GM23338 (cell line): ENCODE measurements at regions not wholly inside any gene's neighbourhood (a gene's known extent, or its start where the extent isn't known, plus 50 kb on each side); places are given as distances from the start of the nearest gene placed in this dataset.

Source experiments
- ATAC-seq: fragments of 200-7000 bp; cut with Tn5 transposase; 3 replicates; pipeline ENCODE4 v1.9.1; 2020
- DNase-seq: peaks from one replicate; pipeline ENCODE4 v3.0.0-alpha.2; 2015; ENCODE audit warnings: low spot score
- H2AFZ ChIP-seq: fragments of 200-600 bp; sonication (generic); 2 replicates; pipeline ENCODE4 v1.8.0; 2016; ENCODE audit warnings: antibody characterized with exemption, mild to moderate bottlenecking, moderate library complexity
- H3F3A ChIP-seq: fragments of 200-600 bp; sonication (generic); replicated peaks from 2 replicates; pipeline ENCODE4 v1.8.0; 2017; ENCODE audit warnings: antibody characterized with exemption, mixed run types, low read depth
- H3K27ac ChIP-seq: fragments of 200-600 bp; sonication (generic); 2 replicates; pipeline ENCODE4 v1.6.1; 2016; ENCODE audit warnings: low read depth
- H3K27me3 ChIP-seq: fragments of 200-600 bp; sonication (generic); 2 replicates; pipeline ENCODE4 v1.8.0; 2016; ENCODE audit warnings: mild to moderate bottlenecking, mixed run types, moderate library complexity; ENCODE audit not compliant: insufficient read depth
- H3K36me3 ChIP-seq: fragments of 200-600 bp; sonication (generic); 2 replicates; pipeline ENCODE4 v1.8.0; 2016; ENCODE audit warnings: mild to moderate bottlenecking; ENCODE audit not compliant: insufficient read depth
- H3K4me1 ChIP-seq: fragments of 200-600 bp; sonication (generic); 2 replicates; pipeline ENCODE4 v1.8.0; 2016; ENCODE audit warnings: mild to moderate bottlenecking, moderate library complexity; ENCODE audit not compliant: insufficient read depth
- H3K4me2 ChIP-seq: fragments of 200-600 bp; sonication (generic); 2 replicates; pipeline ENCODE4 v1.7.1; 2017; ENCODE audit warnings: mixed run types
- H3K4me3 ChIP-seq: fragments of 200-600 bp; sonication (generic); 2 replicates; pipeline ENCODE4 v1.6.1; 2016; ENCODE audit warnings: mixed run types
- H3K79me2 ChIP-seq: fragments of 200-600 bp; sonication (generic); replicated peaks from 2 replicates; pipeline ENCODE4 v1.8.0; 2017; ENCODE audit warnings: mild to moderate bottlenecking; ENCODE audit not compliant: insufficient read depth
- H3K9me2 ChIP-seq: fragments of 200-600 bp; sonication (generic); 2 replicates; pipeline ENCODE4 v1.8.0; 2017; ENCODE audit not compliant: insufficient read depth
- H4K20me1 ChIP-seq: fragments of 200-600 bp; sonication (generic); replicated peaks from 2 replicates; pipeline ENCODE4 v1.8.0; 2017; ENCODE audit warnings: mild to moderate bottlenecking; ENCODE audit not compliant: insufficient read depth
- H3K27ac Mint-ChIP-seq: 2 replicates; pipeline ENCODE4 v1.8.0; 2020; ENCODE audit warnings: inconsistent platforms, mild to moderate bottlenecking, moderate library complexity, mixed read lengths
- H3K27me3 Mint-ChIP-seq: 3 replicates; pipeline ENCODE4 v1.8.0; 2022; ENCODE audit warnings: low read depth, mild to moderate bottlenecking, moderate library complexity, mixed read lengths, inconsistent platforms; ENCODE audit not compliant: insufficient read depth, poor library complexity
- H3K36me3 Mint-ChIP-seq: 3 replicates; pipeline ENCODE4 v1.8.0; 2021; ENCODE audit warnings: low read depth, mild to moderate bottlenecking, inconsistent platforms, moderate library complexity, mixed read lengths
- H3K4me1 Mint-ChIP-seq: 3 replicates; pipeline ENCODE4 v1.8.0; 2020; ENCODE audit warnings: mild to moderate bottlenecking, inconsistent platforms, mixed read lengths
- H3K4me3 Mint-ChIP-seq: 3 replicates; pipeline ENCODE4 v1.8.0; 2021; ENCODE audit warnings: moderate library complexity, mild to moderate bottlenecking, inconsistent platforms, mixed read lengths
- H3K9me3 Mint-ChIP-seq: 3 replicates; pipeline ENCODE4 v1.8.0; 2020; ENCODE audit warnings: moderate library complexity, mild to moderate bottlenecking, inconsistent platforms, mixed read lengths
- CREB1 ChIP-seq: fragments of 250-450 bp; sonication (Bioruptor Pico); IDR thresholded peaks from 2 replicates; pipeline ENCODE4 v1.5.0; 2020; ENCODE audit warnings: low read depth, mild to moderate bottlenecking, moderate library complexity
- EZH2 ChIP-seq: fragments of 200-600 bp; sonication (generic); IDR thresholded peaks from one replicate; pipeline ENCODE4 v1.8.0; 2017; ENCODE audit warnings: antibody characterized with exemption, mild to moderate bottlenecking, low read depth; ENCODE audit not compliant: unreplicated experiment
- EZH2phosphoT487 ChIP-seq: fragments of 200-600 bp; sonication (generic); IDR thresholded peaks from one replicate; pipeline ENCODE4 v1.8.1; 2018; ENCODE audit warnings: antibody characterized with exemption; ENCODE audit not compliant: unreplicated experiment
- JUNB ChIP-seq: IDR thresholded peaks from one replicate; pipeline ENCODE4 v1.6.1; 2016; ENCODE audit warnings: antibody characterized with exemption; ENCODE audit not compliant: unreplicated experiment
- NANOG ChIP-seq: IDR thresholded peaks from 2 replicates; pipeline ENCODE4 v1.6.1; 2016; ENCODE audit warnings: antibody characterized with exemption, borderline replicate concordance
- POLR2AphosphoS5 ChIP-seq: IDR thresholded peaks from 2 replicates; pipeline ENCODE4 v1.6.1; 2016; ENCODE audit warnings: antibody characterized with exemption, low read depth
- STAT1 ChIP-seq: IDR thresholded peaks from one replicate; pipeline ENCODE4 v1.6.1; 2016; ENCODE audit warnings: antibody characterized with exemption; ENCODE audit not compliant: unreplicated experiment
- ZNF114 ChIP-seq: fragments of 250-450 bp; sonication (Bioruptor Pico); IDR thresholded peaks from 2 replicates; pipeline ENCODE4 v1.5.0; 2020; ENCODE audit warnings: mild to moderate bottlenecking, moderate library complexity
- ZNF331 ChIP-seq: fragments of 250-450 bp; sonication (Bioruptor Pico); IDR thresholded peaks from 2 replicates; pipeline ENCODE4 v1.5.0; 2020; ENCODE audit warnings: low read depth, mild to moderate bottlenecking, moderate library complexity
- TF ChIP-seq, protein P1 (sequence below), 2 experiments: fragments of 200-600 bp in 1 of 2; sonication (generic) in 1 of 2; conservative IDR thresholded peaks; 2 replicates each; pipeline versions ENCODE4 v1.5.1 to v1.6.1; 2016 to 2017; ENCODE audit warnings: antibody characterized with exemption in 2 of 2, low read depth in 2 of 2, mild to moderate bottlenecking in 2 of 2, moderate library complexity in 1 of 2
- TF ChIP-seq, protein P2 (sequence below): fragments of 250-450 bp; sonication (Bioruptor Pico); IDR thresholded peaks from 2 replicates; pipeline ENCODE4 v1.5.0; 2020; ENCODE audit warnings: mild to moderate bottlenecking, moderate library complexity
- TF ChIP-seq, protein P3 (sequence below): IDR thresholded peaks from 2 replicates; pipeline ENCODE4 v1.6.1; 2016; ENCODE audit warnings: antibody characterized with exemption
- TF ChIP-seq, protein P4 (sequence below): IDR thresholded peaks from one replicate; pipeline ENCODE4 v1.6.1; 2018; ENCODE audit warnings: antibody characterized with exemption; ENCODE audit not compliant: unreplicated experiment

DNA sequence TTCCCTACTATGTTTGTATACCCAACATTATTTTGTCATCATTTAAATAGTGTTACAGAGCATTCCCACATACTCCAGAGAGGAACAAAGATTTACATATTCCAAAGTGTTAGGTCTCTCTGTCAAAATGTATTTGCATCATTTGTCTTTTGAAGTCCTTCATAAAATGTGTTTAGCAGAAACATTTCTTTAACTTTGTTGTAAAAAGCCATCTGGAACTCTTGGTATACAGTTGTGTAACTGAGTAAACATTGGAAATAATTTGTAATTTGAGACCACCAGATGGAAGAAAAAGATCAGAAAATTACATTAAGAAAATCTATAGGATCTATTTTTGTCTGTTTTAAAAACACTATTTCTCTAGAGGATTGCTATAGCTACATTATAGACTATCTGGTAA, 56.6 kb upstream of the ALB start:
- no peaks in the 10 kb centered on the region for H3K9me2 ChIP-seq
- H3K79me2 ChIP-seq, result no peaks in the 10 kb centered on the region
- Mint-ChIP-seq H3K36me3 (no peaks in the 10 kb centered on the region), H3K4me1 (peaks cover 7% of the 10 kb centered on the region), H3K27ac (no peak overlapping the region), H3K9me3 (no peaks in the 10 kb centered on the region), H3K27me3 (peaks cover 2% of the 10 kb centered on the region), H3K4me3 (no peak overlapping the region)
- DNase-seq, result no peak
- TF ChIP-seq EZH2phosphoT487 (no peak), JUNB (no peak), CREB1 (CRISPR knock-in tag) (no peak), ZNF331 (CRISPR knock-in tag) (no peak), EZH2 (no peak), NANOG (no peak), POLR2AphosphoS5 (no peak), ZNF114 (CRISPR knock-in tag) (no peak), STAT1 (no peak)
- TF ChIP-seq, protein P1, sequence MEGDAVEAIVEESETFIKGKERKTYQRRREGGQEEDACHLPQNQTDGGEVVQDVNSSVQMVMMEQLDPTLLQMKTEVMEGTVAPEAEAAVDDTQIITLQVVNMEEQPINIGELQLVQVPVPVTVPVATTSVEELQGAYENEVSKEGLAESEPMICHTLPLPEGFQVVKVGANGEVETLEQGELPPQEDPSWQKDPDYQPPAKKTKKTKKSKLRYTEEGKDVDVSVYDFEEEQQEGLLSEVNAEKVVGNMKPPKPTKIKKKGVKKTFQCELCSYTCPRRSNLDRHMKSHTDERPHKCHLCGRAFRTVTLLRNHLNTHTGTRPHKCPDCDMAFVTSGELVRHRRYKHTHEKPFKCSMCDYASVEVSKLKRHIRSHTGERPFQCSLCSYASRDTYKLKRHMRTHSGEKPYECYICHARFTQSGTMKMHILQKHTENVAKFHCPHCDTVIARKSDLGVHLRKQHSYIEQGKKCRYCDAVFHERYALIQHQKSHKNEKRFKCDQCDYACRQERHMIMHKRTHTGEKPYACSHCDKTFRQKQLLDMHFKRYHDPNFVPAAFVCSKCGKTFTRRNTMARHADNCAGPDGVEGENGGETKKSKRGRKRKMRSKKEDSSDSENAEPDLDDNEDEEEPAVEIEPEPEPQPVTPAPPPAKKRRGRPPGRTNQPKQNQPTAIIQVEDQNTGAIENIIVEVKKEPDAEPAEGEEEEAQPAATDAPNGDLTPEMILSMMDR (conservative IDR thresholded peaks at IDR 0.05; ENCODE audit: low read depth in 2 of 2), result no peak
- TF ChIP-seq, protein P2, sequence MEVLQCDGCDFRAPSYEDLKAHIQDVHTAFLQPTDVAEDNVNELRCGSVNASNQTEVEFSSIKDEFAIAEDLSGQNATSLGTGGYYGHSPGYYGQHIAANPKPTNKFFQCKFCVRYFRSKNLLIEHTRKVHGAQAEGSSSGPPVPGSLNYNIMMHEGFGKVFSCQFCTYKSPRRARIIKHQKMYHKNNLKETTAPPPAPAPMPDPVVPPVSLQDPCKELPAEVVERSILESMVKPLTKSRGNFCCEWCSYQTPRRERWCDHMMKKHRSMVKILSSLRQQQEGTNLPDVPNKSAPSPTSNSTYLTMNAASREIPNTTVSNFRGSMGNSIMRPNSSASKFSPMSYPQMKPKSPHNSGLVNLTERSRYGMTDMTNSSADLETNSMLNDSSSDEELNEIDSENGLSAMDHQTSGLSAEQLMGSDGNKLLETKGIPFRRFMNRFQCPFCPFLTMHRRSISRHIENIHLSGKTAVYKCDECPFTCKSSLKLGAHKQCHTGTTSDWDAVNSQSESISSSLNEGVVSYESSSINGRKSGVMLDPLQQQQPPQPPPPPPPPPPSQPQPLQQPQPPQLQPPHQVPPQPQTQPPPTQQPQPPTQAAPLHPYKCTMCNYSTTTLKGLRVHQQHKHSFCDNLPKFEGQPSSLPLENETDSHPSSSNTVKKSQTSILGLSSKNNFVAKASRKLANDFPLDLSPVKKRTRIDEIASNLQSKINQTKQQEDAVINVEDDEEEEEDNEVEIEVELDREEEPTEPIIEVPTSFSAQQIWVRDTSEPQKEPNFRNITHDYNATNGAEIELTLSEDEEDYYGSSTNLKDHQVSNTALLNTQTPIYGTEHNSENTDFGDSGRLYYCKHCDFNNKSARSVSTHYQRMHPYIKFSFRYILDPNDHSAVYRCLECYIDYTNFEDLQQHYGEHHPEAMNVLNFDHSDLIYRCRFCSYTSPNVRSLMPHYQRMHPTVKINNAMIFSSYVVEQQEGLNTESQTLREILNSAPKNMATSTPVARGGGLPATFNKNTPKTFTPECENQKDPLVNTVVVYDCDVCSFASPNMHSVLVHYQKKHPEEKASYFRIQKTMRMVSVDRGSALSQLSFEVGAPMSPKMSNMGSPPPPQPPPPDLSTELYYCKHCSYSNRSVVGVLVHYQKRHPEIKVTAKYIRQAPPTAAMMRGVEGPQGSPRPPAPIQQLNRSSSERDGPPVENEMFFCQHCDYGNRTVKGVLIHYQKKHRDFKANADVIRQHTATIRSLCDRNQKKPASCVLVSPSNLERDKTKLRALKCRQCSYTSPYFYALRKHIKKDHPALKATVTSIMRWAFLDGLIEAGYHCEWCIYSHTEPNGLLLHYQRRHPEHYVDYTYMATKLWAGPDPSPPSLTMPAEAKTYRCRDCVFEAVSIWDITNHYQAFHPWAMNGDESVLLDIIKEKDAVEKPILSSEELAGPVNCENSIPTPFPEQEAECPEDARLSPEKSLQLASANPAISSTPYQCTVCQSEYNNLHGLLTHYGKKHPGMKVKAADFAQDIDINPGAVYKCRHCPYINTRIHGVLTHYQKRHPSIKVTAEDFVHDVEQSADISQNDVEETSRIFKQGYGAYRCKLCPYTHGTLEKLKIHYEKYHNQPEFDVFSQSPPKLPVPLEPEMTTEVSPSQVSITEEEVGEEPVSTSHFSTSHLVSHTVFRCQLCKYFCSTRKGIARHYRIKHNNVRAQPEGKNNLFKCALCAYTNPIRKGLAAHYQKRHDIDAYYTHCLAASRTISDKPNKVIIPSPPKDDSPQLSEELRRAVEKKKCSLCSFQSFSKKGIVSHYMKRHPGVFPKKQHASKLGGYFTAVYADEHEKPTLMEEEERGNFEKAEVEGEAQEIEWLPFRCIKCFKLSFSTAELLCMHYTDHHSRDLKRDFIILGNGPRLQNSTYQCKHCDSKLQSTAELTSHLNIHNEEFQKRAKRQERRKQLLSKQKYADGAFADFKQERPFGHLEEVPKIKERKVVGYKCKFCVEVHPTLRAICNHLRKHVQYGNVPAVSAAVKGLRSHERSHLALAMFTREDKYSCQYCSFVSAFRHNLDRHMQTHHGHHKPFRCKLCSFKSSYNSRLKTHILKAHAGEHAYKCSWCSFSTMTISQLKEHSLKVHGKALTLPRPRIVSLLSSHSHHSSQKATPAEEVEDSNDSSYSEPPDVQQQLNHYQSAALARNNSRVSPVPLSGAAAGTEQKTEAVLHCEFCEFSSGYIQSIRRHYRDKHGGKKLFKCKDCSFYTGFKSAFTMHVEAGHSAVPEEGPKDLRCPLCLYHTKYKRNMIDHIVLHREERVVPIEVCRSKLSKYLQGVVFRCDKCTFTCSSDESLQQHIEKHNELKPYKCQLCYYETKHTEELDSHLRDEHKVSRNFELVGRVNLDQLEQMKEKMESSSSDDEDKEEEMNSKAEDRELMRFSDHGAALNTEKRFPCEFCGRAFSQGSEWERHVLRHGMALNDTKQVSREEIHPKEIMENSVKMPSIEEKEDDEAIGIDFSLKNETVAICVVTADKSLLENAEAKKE (CRISPR knock-in tag), result no peak
- TF ChIP-seq, protein P3, sequence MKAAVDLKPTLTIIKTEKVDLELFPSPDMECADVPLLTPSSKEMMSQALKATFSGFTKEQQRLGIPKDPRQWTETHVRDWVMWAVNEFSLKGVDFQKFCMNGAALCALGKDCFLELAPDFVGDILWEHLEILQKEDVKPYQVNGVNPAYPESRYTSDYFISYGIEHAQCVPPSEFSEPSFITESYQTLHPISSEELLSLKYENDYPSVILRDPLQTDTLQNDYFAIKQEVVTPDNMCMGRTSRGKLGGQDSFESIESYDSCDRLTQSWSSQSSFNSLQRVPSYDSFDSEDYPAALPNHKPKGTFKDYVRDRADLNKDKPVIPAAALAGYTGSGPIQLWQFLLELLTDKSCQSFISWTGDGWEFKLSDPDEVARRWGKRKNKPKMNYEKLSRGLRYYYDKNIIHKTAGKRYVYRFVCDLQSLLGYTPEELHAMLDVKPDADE, result no peak
- TF ChIP-seq, protein P4, sequence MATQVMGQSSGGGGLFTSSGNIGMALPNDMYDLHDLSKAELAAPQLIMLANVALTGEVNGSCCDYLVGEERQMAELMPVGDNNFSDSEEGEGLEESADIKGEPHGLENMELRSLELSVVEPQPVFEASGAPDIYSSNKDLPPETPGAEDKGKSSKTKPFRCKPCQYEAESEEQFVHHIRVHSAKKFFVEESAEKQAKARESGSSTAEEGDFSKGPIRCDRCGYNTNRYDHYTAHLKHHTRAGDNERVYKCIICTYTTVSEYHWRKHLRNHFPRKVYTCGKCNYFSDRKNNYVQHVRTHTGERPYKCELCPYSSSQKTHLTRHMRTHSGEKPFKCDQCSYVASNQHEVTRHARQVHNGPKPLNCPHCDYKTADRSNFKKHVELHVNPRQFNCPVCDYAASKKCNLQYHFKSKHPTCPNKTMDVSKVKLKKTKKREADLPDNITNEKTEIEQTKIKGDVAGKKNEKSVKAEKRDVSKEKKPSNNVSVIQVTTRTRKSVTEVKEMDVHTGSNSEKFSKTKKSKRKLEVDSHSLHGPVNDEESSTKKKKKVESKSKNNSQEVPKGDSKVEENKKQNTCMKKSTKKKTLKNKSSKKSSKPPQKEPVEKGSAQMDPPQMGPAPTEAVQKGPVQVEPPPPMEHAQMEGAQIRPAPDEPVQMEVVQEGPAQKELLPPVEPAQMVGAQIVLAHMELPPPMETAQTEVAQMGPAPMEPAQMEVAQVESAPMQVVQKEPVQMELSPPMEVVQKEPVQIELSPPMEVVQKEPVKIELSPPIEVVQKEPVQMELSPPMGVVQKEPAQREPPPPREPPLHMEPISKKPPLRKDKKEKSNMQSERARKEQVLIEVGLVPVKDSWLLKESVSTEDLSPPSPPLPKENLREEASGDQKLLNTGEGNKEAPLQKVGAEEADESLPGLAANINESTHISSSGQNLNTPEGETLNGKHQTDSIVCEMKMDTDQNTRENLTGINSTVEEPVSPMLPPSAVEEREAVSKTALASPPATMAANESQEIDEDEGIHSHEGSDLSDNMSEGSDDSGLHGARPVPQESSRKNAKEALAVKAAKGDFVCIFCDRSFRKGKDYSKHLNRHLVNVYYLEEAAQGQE, result no peak
- no peaks in the 10 kb centered on the region for H4K20me1 ChIP-seq
- H3K27ac ChIP-seq, result no peak overlapping the region
- no peak overlapping the region for H2AFZ ChIP-seq
- H3K4me3 ChIP-seq, result no peak overlapping the region
- H3K4me2 ChIP-seq, result no peak overlapping the region
- H3K4me1 ChIP-seq, result no peaks in the 10 kb centered on the region
- no peaks in the 10 kb centered on the region for H3K36me3 ChIP-seq
- ATAC-seq, result no peak
- H3K27me3 ChIP-seq, result no peaks in the 10 kb centered on the region
- H3F3A ChIP-seq, result no peaks in the 10 kb centered on the region
